HepG2 (cell line): ENCODE measurements at regions not wholly inside any gene's neighbourhood (a gene's known extent, or its start where the extent isn't known, plus 50 kb on each side); places are given as distances from the start of the nearest gene placed in this dataset.

Source experiments
- ATAC-seq: fragments of 200-7000 bp; cut with Tn5 transposase; 3 replicates; pipeline ENCODE4 v1.9.1; 2020; ENCODE audit warnings: mild to moderate bottlenecking, moderate library complexity
- BruUV-seq: library from RNA; stranded (reverse); fragments of 400-500 nt; replicated peaks from 2 replicates; lab custom pipeline; 2021; lab: Mats Ljungman, UMichigan
- CTCF ChIA-PET: fragments of 300-600 bp; formaldehyde crosslinking; extraction: SDS; loops from one replicate; lab custom pipeline; 2021; ENCODE audit warnings: low total read pairs, inconsistent platforms, low intra/inter-chr PET ratio; lab: Yijun Ruan, JAX
- POLR2A ChIA-PET: fragments of 350-600 bp; sonication (Branson Sonifier 250); formaldehyde crosslinking; loops from one replicate; lab custom pipeline; 2020; ENCODE audit warnings: antibody characterized with exemption, inconsistent platforms; lab: Yijun Ruan, JAX
- DNase-seq: peaks from one replicate; pipeline ENCODE4 v3.0.0-alpha.2; 2015; ENCODE audit warnings: low spot score
- FAIRE-seq: peaks from 3 replicates; lab custom pipeline; 2011; peaks lifted over from hg19 to GRCh38; lab: Jason Lieb, UNC
- H2AFZ ChIP-seq: one replicate; pipeline ENCODE4 v1.6.1; 2011; ENCODE audit warnings: low read length, inconsistent platforms
- H3K27ac ChIP-seq: fragments of 300-600 bp; 3 replicates; pipeline ENCODE4 v1.8.0; 2011; ENCODE audit warnings: mixed run types, mild to moderate bottlenecking, mixed read lengths, low read length, inconsistent platforms; ENCODE audit not compliant: insufficient read depth; ENCODE audit errors: extremely low read length
- H3K27me3 ChIP-seq, 2 experiments: fragments of 200-600 bp in 1 of 2; 2 replicates in 1 of 2; 3 replicates in 1 of 2; pipeline versions ENCODE4 v1.6.0 to v1.8.0; 2011; ENCODE audit warnings: low read length in 2 of 2, mild to moderate bottlenecking in 2 of 2, moderate library complexity in 2 of 2, inconsistent platforms in 1 of 2; ENCODE audit not compliant: insufficient read depth in 2 of 2, control insufficient read depth in 1 of 2
- H3K36me3 ChIP-seq, 2 experiments: fragments of 200-600 bp in 1 of 2; replicated peaks in 1 of 2; 2 replicates in 1 of 2; 3 replicates in 1 of 2; pipeline versions ENCODE4 v1.5.1 to v1.8.0; 2011; ENCODE audit warnings: low read length in 2 of 2, inconsistent platforms in 1 of 2; ENCODE audit not compliant: insufficient read depth in 2 of 2, control insufficient read depth in 1 of 2
- H3K4me1 ChIP-seq: 2 replicates; pipeline ENCODE4 v1.5.1; 2012; ENCODE audit warnings: low read length, inconsistent platforms; ENCODE audit not compliant: insufficient read depth
- H3K4me2 ChIP-seq: 2 replicates; pipeline ENCODE4 v1.6.0; 2011; ENCODE audit warnings: low read depth, low read length, inconsistent platforms
- H3K4me3 ChIP-seq, 3 experiments: fragments of 200-600 bp in 1 of 3; sonication (generic), shearing (Covaris generic) in 1 of 3; replicated peaks in 1 of 3; 2 replicates each; pipeline ENCODE4 v1.5.1; 2011 to 2016; ENCODE audit warnings: low read length in 3 of 3, inconsistent platforms in 2 of 3, low read depth in 2 of 3, mild to moderate bottlenecking in 2 of 3, control low read depth in 1 of 3, mixed read lengths in 1 of 3; ENCODE audit not compliant: insufficient read depth in 1 of 3
- H3K79me2 ChIP-seq: one replicate; pipeline ENCODE4 v1.6.1; 2011; ENCODE audit warnings: low read length, inconsistent platforms; ENCODE audit not compliant: insufficient read depth
- H3K9ac ChIP-seq: 2 replicates; pipeline ENCODE4 v1.6.0; 2011; ENCODE audit warnings: mild to moderate bottlenecking, low read depth, low read length, inconsistent platforms; ENCODE audit not compliant: insufficient read depth
- H3K9me3 ChIP-seq: 2 replicates; pipeline ENCODE4 v1.5.1; 2012; ENCODE audit warnings: mild to moderate bottlenecking, low read length
- H4K20me1 ChIP-seq: 2 replicates; pipeline ENCODE4 v1.6.0; 2011; ENCODE audit warnings: inconsistent platforms, mild to moderate bottlenecking, low read length, moderate library complexity; ENCODE audit not compliant: insufficient read depth
- ATM ChIP-seq: fragments of 450-650 bp; IDR thresholded peaks from 2 replicates; pipeline ENCODE4 v1.7.1; 2017; ENCODE audit warnings: mild to moderate bottlenecking, borderline replicate concordance
- CHD2 ChIP-seq: IDR thresholded peaks from 2 replicates; pipeline ENCODE4 v1.6.1; 2011; ENCODE audit warnings: low read depth, low read length, improper control_type of control experiment
- MYC ChIP-seq: sonication (generic); formaldehyde crosslinking; IDR thresholded peaks from 2 replicates; pipeline ENCODE4 v1.9.0; 2021; ENCODE audit warnings: missing genetic modification reagents, borderline replicate concordance
- SAFB2 ChIP-seq: sonication (generic); formaldehyde crosslinking; IDR thresholded peaks from 2 replicates; pipeline ENCODE4 v1.5.1; 2020; ENCODE audit warnings: missing genetic modification reagents, low read depth, mild to moderate bottlenecking, borderline replicate concordance
- SOX5 ChIP-seq: IDR thresholded peaks from 2 replicates; pipeline ENCODE4 v1.6.1; 2016; ENCODE audit warnings: borderline replicate concordance
- SSRP1 ChIP-seq: IDR thresholded peaks from 2 replicates; pipeline ENCODE4 v1.6.1; 2016; ENCODE audit warnings: control low read depth
- ZNF10 ChIP-seq: sonication (generic); formaldehyde crosslinking; IDR thresholded peaks from 2 replicates; pipeline ENCODE4 v1.4.0; 2020; ENCODE audit warnings: mild to moderate bottlenecking, low read depth, missing genetic modification reagents, borderline replicate concordance
- ZNF225 ChIP-seq: sonication (generic); formaldehyde crosslinking; IDR thresholded peaks from 2 replicates; pipeline ENCODE4 v1.4.0; 2020; ENCODE audit warnings: mild to moderate bottlenecking, missing genetic modification reagents
- ZNF451 ChIP-seq: sonication (generic); formaldehyde crosslinking; IDR thresholded peaks from 2 replicates; pipeline ENCODE4 v1.5.0; 2020; ENCODE audit warnings: mild to moderate bottlenecking, missing genetic modification reagents
- ZNF780A ChIP-seq: sonication (generic); formaldehyde crosslinking; IDR thresholded peaks from 2 replicates; pipeline ENCODE4 v1.8.0; 2022; ENCODE audit warnings: mild to moderate bottlenecking, missing genetic modification reagents, moderate library complexity
- WGBS: methylation state at CpG from one replicate; pipeline ENCODE4 v1.1.6; 2017; ENCODE audit warnings: low lambda C conversion rate; 5-methylcytosine and 5-hydroxymethylcytosine counted together
- in situ Hi-C: cut with HindIII; loops from 2 replicates; pipeline ENCODE4 v1.10.0; 2017; ENCODE audit warnings: low pct_unique_long_range_greater_than_20kb; ENCODE audit not compliant: extremely low pct_ligation_motif_present
- intact Hi-C: fragments of 100-400 bp; cut with micrococcal nuclease; formaldehyde crosslinking; loops from one replicate; pipeline ENCODE4 v1.10.0; 2022; ENCODE audit not compliant: unreplicated experiment
- TF ChIP-seq, protein P1 (sequence below): sonication (generic); formaldehyde crosslinking; IDR thresholded peaks from 2 replicates; pipeline ENCODE4 v1.4.0; 2020; ENCODE audit warnings: missing genetic modification reagents
- TF ChIP-seq, protein P2 (sequence below): sonication (generic); formaldehyde crosslinking; IDR thresholded peaks from 2 replicates; pipeline ENCODE4 v1.5.1; 2020; ENCODE audit warnings: missing genetic modification reagents, mild to moderate bottlenecking, borderline replicate concordance
- TF ChIP-seq, protein P3 (sequence below): sonication (generic); formaldehyde crosslinking; IDR thresholded peaks from 2 replicates; pipeline ENCODE4 v1.8.0; 2022; ENCODE audit warnings: mild to moderate bottlenecking, missing genetic modification reagents, moderate library complexity

DNA sequence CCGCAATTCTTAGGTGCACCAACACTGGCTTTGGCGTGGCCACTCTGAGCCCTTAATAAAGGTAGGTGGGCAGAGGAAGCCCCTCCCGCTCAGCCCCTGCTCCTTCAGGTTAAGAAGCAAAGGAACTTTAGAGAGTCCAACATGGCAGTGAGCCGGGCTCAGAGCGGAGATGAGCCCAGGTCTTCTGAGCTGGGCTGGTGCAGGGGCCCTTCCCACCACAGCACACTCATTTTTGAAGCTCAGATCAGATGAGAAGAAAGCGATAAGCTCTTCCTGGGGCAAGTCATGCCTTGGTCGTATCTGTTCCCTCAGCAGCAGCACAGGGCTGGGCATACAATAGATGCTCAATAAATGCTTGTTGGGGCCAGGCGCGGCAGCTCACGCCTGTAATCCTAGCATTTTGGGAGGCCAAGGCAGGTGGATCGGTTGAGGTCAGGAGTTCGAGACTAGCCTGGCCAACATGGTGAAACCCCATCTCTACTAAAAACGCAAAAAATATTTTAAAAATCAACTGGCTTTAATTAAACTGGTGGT, 51.1 kb upstream of the TARDBP start:
- in situ Hi-C loops (no loop called here), intact Hi-C loops (loop anchor here (10.0 kb wide), 1 partner anchor 97 kb away; no protein-coding TSS in a partner anchor)
- DNase-seq (no peak), ATAC-seq (peak; percentile 34), FAIRE-seq (no peak)
- CTCF ChIA-PET, result no interaction called here
- Histone ChIP-seq H4K20me1 (no peaks in the 10 kb centered on the region), H3K79me2 (no peaks in the 10 kb centered on the region), H3K27ac (no peak overlapping the region), H3K36me3 (no peaks in the 10 kb centered on the region), H3K4me3 (no peak overlapping the region), H3K27me3 (peaks cover 3 to 38% of the 10 kb centered on the region in 2 experiments), H2AFZ (no peak overlapping the region), H3K9me3 (no peaks in the 10 kb centered on the region), H3K9ac (no peak overlapping the region), H3K4me2 (no peak overlapping the region), H3K4me1 (peaks cover 23% of the 10 kb centered on the region)
- POLR2A ChIA-PET, result no interaction called here
- BruUV-seq, result no TSS peak
- WGBS, result 57% methylated on average over 12 of the region's 13 CpGs
- TF ChIP-seq, protein P1, sequence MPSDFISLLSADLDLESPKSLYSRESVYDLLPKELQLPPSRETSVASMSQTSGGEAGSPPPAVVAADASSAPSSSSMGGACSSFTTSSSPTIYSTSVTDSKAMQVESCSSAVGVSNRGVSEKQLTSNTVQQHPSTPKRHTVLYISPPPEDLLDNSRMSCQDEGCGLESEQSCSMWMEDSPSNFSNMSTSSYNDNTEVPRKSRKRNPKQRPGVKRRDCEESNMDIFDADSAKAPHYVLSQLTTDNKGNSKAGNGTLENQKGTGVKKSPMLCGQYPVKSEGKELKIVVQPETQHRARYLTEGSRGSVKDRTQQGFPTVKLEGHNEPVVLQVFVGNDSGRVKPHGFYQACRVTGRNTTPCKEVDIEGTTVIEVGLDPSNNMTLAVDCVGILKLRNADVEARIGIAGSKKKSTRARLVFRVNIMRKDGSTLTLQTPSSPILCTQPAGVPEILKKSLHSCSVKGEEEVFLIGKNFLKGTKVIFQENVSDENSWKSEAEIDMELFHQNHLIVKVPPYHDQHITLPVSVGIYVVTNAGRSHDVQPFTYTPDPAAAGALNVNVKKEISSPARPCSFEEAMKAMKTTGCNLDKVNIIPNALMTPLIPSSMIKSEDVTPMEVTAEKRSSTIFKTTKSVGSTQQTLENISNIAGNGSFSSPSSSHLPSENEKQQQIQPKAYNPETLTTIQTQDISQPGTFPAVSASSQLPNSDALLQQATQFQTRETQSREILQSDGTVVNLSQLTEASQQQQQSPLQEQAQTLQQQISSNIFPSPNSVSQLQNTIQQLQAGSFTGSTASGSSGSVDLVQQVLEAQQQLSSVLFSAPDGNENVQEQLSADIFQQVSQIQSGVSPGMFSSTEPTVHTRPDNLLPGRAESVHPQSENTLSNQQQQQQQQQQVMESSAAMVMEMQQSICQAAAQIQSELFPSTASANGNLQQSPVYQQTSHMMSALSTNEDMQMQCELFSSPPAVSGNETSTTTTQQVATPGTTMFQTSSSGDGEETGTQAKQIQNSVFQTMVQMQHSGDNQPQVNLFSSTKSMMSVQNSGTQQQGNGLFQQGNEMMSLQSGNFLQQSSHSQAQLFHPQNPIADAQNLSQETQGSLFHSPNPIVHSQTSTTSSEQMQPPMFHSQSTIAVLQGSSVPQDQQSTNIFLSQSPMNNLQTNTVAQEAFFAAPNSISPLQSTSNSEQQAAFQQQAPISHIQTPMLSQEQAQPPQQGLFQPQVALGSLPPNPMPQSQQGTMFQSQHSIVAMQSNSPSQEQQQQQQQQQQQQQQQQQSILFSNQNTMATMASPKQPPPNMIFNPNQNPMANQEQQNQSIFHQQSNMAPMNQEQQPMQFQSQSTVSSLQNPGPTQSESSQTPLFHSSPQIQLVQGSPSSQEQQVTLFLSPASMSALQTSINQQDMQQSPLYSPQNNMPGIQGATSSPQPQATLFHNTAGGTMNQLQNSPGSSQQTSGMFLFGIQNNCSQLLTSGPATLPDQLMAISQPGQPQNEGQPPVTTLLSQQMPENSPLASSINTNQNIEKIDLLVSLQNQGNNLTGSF, result no peak
- TF ChIP-seq ZNF780A, result no peak
- TF ChIP-seq MYC (CRISPR knock-in tag), result no peak
- no peak for TF ChIP-seq ZNF10
- TF ChIP-seq SOX5 (CRISPR knock-in tag), result no peak
- TF ChIP-seq, protein P2, sequence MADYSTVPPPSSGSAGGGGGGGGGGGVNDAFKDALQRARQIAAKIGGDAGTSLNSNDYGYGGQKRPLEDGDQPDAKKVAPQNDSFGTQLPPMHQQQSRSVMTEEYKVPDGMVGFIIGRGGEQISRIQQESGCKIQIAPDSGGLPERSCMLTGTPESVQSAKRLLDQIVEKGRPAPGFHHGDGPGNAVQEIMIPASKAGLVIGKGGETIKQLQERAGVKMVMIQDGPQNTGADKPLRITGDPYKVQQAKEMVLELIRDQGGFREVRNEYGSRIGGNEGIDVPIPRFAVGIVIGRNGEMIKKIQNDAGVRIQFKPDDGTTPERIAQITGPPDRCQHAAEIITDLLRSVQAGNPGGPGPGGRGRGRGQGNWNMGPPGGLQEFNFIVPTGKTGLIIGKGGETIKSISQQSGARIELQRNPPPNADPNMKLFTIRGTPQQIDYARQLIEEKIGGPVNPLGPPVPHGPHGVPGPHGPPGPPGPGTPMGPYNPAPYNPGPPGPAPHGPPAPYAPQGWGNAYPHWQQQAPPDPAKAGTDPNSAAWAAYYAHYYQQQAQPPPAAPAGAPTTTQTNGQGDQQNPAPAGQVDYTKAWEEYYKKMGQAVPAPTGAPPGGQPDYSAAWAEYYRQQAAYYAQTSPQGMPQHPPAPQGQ, result no peak
- TF ChIP-seq CHD2, result no peak
- TF ChIP-seq ZNF451 (CRISPR knock-in tag), result no peak
- no peak for TF ChIP-seq SAFB2 (CRISPR knock-in tag)
- TF ChIP-seq, protein P3, sequence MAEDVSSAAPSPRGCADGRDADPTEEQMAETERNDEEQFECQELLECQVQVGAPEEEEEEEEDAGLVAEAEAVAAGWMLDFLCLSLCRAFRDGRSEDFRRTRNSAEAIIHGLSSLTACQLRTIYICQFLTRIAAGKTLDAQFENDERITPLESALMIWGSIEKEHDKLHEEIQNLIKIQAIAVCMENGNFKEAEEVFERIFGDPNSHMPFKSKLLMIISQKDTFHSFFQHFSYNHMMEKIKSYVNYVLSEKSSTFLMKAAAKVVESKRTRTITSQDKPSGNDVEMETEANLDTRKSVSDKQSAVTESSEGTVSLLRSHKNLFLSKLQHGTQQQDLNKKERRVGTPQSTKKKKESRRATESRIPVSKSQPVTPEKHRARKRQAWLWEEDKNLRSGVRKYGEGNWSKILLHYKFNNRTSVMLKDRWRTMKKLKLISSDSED (CRISPR knock-in tag), result no peak
- TF ChIP-seq ZNF225 (CRISPR knock-in tag), result no peak
- TF ChIP-seq SSRP1 (CRISPR knock-in tag), result no peak
- TF ChIP-seq ATM, result no peak
